HG02759 (cell line): ENCODE measurements at regions not wholly inside any gene's neighbourhood (a gene's known extent, or its start where the extent isn't known, plus 50 kb on each side); places are given as distances from the start of the nearest gene placed in this dataset.
"Not testable (repeated sequence)": the region's sequence is repeated elsewhere in the genome, so short reads cannot be mapped to it uniquely, and the experiment has no call there.

ENCODE experiments used
- ATAC-seq: cut with Tn5 transposase; IDR thresholded peaks from one replicate; pipeline ENCODE4 v1.9.1; 2021; ENCODE audit warnings: mild to moderate bottlenecking, moderate library complexity; ENCODE audit not compliant: unreplicated experiment

DNA sequence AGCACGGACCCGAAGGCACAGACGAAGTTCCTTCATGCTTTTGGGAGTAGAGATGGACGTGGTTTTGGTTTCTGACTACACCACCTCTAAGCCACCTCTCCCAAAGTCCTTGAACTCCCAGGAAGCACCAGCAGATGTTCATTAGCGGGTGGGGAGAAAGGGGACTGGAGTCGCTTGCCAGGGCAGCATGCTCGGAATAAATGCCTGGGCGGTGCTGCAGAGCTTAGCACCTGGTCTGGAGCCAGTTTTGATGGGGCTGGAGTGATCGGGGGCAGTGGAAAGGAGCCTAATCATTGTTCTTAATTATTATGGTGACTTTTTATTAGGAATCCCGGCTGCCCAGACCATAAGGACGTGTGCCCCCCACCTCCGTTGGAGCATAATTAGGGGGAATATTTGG is 220.8 kb downstream of the TFCP2L1 start:
- ATAC-seq, result no peak

- no peak for ATAC-seq
Observed at GRCh38 chr2:121065239-121065638, 219.8 kb downstream of the TFCP2L1 start.

DNA sequence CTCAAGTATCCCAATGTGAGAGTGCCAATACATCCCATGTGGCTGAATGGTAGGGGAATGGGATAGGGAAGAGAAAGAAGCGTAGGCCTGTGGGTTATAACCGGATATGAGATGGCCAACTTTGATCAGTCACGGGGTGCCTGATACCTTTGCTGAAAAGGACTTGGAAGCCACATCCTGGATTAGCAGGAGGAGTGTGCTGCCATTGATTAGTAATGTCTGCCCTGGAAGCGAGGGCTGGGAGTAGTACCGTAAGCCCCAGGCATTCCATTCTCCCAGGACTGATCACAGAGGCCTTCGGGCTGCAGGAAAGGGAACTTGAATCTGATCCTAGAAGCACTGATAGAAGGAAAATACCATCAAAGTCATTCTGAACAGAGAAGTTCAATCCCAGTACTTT is 218.5 kb downstream of the TFCP2L1 start:
- no peak for ATAC-seq

- ATAC-seq, result no peak
Observed at GRCh38 chr2:121068851-121069250, 216.2 kb downstream of the TFCP2L1 start.

- ATAC-seq, result no peak
Observed at GRCh38 chr2:121069434-121069969, 215.5 kb downstream of the TFCP2L1 start.

GRCh38 chr2:121070061-121070460 is 214.9 kb downstream of the TFCP2L1 start:
- not testable (repeated sequence) for ATAC-seq

- ATAC-seq, result peak; percentile 46
Observed at GRCh38 chr2:121071034-121071504, 213.9 kb downstream of the TFCP2L1 start.

DNA sequence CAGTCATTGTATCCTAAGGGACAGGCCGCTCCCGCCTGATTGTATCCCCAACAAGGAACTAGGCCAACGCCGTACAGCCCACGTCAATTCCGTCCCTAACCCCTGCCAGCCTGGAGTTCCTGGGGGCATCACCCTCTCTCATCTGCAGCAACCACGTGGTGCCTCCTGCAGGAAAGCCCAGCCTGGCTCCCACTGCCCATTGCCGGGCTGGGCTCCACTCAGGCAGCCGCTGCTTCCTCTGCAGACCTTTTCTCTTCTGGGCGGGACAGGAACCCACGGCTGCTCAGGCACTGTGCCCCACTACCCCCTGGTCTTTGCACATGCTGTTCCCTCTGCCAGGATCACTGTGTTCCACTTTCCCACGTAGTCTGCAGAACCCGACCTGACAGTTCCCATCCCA is 212.2 kb downstream of the TFCP2L1 start:
- ATAC-seq, result no peak

DNA sequence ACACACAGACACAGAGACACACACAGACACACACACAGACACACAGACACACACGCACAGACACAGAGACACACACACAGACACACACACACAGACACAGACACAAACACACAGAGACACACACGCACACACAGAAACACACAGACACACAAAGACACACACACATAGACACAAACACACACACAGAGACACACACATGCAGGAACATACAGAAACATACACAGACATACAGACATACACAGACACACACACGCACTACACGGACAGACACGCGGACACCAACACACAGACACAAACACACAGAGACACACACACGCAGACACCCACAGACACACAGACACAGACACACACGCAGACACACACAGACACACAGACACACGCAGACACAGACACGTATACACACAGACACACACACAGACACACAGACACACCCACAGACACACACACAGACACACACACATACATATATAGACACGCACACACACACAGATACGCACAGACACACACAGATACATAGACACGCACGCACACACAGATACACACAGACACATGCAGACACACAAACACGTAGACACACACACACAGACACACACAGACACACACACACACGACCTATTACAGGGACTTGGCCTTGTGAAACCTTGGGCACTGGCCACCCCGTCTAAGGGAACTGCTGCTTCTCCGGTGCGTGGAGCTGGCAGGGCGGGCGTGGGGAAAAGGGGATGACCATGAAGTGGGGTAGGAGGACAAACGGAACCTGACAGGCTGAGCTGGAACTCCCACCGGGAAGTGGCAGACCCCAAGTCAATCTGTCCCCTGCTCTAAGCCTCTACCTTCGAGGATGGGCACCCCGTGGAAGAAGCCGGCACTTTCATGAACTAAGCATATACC is 211.4 kb downstream of the TFCP2L1 start:
- ATAC-seq, result no peak

DNA sequence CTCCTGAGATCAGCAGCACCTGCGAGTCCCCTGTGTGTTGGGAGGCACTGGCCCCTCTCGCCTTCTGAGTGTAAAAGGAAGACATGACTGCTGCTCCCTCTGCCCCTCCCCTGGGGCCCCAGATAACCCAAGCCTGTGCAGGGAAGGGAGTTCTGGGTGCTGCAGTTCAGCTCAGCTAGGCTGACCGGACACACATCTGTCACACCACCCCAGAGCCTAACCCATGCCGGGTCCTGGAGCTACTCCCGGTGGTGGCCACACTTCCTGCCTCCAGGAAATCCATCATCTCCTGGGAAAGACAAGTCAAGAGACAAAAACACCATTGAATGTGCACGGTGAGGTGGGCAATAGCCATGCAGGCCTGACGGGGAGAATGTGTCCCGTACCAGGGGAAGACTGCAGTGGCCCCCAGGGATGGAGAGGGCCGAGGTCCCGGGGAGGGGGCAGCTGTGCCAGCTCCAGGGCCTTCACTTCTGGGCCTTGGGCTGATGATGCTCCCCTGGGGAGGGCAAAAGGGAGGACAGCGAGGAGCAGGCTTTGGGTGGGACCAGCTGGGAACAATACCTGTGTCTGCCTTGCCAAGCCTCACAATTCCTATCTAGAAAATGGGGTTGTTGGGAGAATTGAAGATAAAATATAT is 210.6 kb downstream of the TFCP2L1 start:
- no peak for ATAC-seq

DNA sequence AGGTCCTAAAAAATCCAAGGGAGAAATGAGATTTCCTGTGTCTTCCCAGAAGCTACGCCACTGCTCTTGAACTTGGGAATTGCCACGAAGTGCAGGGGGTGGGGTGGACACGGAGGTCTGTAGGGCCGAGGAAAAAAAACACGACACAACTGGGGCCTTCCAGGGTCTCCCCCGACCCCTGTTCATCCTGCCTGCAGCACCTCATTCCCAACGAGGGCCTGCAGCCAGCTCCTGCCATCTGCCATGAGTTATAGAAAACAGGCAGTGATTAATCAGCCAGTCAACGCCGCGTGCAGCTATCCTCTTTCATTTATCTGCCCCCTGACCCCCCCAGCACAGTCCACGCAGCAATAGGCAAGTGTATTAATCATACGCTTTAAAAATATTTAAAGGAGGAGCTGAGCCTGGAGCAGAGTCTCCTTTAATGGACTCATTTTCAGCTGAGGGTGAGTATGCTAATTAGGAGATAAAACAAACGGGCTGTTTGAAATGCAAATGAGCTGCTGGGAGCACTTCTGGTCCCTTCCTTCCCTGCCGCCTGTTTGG is 209.9 kb downstream of the TFCP2L1 start:
- ATAC-seq, result peak; percentile 43

- ATAC-seq, result no peak
Observed at GRCh38 chr2:121075641-121076497, 209.1 kb downstream of the TFCP2L1 start.

DNA sequence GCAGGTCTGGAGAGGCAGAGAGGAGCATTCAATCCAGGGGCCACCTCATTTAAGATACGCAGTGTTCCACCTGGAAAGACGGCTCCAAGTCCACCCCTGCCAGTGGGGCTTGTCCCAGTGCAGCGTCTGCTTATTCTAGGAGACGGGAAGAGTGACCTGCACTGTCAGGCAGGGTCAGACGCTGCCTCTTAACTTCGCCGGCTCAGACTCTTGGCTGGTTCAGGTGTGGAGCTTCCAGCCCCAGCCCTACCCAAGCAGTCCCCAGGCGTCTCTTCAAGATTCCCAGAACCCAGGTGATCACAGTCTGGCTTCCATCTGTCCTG is 208.5 kb downstream of the TFCP2L1 start:
- ATAC-seq, result no peak

DNA sequence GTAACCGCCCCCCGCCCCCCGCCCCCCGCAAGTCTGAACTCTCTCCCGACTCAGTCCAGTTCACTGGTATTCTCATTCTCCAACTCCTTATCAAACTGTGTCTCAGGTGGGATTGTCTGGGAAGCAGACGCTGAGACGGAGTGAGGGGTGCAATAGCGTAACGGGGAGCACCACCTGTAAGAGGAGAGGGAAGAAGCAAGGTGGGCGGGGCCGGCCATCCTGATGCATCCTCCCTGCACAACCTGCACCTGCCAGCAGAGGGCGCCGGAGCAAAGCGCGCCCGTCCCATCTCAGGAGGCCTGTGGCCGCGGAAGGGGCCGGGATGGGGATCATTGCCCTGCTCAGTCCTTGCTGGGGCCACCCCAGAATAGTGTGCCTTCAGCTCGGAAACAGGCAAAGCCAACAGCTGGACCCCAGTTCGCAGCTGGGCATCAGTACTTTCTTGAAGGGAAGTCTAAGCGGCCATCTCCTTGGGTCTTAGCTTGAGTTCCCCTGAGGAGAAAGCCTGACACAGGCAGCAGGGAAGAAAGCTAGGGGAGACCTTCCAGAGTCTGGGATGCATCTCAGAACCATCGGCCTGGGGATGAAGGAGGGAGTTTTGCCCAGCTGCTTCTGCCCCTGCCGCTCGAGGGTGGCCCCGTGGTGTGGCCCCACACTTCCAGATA is 208.0 kb downstream of the TFCP2L1 start:
- peak; percentile 60 for ATAC-seq

DNA sequence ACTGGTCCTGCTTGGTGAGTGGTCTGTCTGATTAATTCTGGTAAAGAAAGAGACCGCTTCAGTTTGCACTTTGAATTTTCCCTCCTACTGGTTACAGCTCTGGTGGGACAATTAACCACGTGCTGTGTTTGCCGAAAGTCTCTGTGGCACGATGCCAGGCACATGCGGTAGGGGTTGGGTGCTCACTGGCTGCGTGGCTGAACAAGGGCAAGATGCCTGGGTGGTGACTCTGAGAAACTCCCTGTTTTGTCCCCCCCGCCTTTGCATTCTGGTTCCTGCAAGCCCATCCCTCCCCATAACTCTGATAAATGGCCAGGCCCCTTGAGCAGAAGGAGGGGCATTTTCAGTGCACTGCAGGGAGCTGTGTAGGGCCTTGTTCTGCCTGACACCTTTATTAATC is 206.1 kb downstream of the TFCP2L1 start:
- no peak for ATAC-seq

DNA sequence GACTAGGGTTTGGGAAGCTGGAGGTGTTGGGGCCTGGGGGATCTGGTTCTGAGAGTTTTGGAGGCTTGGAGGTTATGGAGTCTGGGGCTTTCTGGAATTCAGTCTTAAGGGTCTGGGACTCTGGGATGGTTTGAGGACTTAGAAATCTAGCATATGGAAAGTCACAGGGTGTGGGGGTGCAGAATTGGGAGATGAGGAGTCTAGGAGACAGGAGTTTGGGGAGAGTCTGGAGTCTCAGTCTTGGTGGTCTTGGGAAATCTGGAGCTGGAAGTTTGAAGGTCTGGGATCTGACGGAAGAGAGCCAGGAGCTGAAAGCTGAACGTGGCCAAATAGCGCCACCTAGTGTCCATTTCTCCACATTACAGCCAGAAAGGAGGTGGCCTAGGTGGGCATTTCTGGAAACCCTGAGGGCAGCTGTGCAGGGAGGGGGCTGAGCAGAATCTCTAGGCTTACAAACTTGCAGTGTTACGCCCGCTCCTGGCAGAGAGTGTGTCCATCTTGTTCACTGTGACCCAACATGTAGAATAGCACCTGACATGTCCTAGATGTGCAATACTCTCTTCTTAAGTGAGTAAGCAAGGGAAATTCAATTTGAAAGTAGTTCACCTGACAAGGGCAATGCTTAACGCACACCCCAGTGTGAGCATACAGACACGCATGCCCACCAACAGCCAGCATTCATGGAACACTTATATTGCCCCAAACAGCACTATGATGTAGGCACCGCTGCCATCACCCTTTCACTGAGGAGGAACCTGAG is 204.8 kb downstream of the TFCP2L1 start:
- no peak for ATAC-seq

- no peak for ATAC-seq
Observed at GRCh38 chr2:121081701-121082100, 203.3 kb downstream of the TFCP2L1 start.

DNA sequence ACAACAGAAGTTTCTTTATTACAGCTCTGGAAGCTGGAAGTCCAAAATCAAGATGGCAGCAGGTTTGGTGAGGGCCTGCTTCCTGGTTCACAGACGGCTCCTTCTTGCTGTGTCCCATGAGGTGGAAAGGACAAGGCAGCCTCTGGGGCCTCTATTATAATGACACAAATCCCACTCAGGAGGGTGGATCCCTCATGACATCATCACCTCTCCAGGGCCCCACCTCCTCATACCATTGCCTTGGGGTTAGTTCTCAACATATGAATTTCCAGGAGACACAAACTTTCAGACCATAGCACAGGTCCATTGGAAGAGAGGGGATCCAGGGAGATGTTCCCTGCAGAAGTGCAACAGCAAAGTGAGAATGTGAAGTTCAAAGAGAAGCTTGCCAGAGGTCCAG is 202.8 kb downstream of the TFCP2L1 start:
- no peak for ATAC-seq

GRCh38 chr2:121084130-121084680 is 200.8 kb downstream of the TFCP2L1 start:
- no peak for ATAC-seq
